ENCODE measurements at regions not wholly inside any gene's neighbourhood (a gene's known extent, or its start where the extent isn't known, plus 50 kb on each side); places are given as distances from the start of the nearest gene placed in this dataset.

GRCh38 chr6:121581327-121581726 lies 145.9 kb downstream of the GJA1 start:
- no peak overlapping the region for H3K4me3 ChIP-seq
- CTCF ChIA-PET: no interaction called here
- no peak for FAIRE-seq
- no peak for TF ChIP-seq MAFK (IDR thresholded peaks at IDR 0.05; ENCODE audit: partially characterized antibody)
- no peak for TF ChIP-seq NFE2L2 (conservative IDR thresholded peaks at IDR 0.05; ENCODE audit: low read length)
- H3K27ac ChIP-seq: no peak overlapping the region
- 65% methylated on average over 2 of the region's 2 CpGs for WGBS (ENCODE audit: missing lambda C conversion rate)
- no peak for ATAC-seq
- H3K4me1 ChIP-seq: no peaks in the 10 kb centered on the region
- H3K4me2 ChIP-seq: no peak overlapping the region
- no peaks in the 10 kb centered on the region for H3K9me3 ChIP-seq
- POLR2A ChIA-PET: no interaction called here
- no peak for DNase-seq (ENCODE audit: low read depth in 1 of 2, low spot score in 1 of 2)

- Histone ChIP-seq H3K4me3 (no peak overlapping the region), H3K4me2 (no peak overlapping the region), H3K4me1 (no peaks in the 10 kb centered on the region), H3K27ac (no peak overlapping the region), H3K9me3 (no peaks in the 10 kb centered on the region)
- DNase-seq (ENCODE audit: low read depth in 1 of 2, low spot score in 1 of 2): no peak
- no peak for ATAC-seq
- ChIA-PET POLR2A (no interaction called here), CTCF (no interaction called here)
- WGBS (ENCODE audit: missing lambda C conversion rate): 96% methylated on average over 3 of the region's 3 CpGs
- TF ChIP-seq CBX2 (IDR thresholded peaks at IDR 0.05; ENCODE audit: borderline replicate concordance, low read depth) (no peak), CTCF (IDR thresholded peaks at IDR 0.05) (no peak), ZFP36 (IDR thresholded peaks at IDR 0.05; ENCODE audit: borderline replicate concordance, partially characterized antibody) (no peak), BHLHE40 (IDR thresholded peaks at IDR 0.05; ENCODE audit: low read depth, low read length) (no peak), TFCP2L1 (CRISPR knock-in tag; IDR thresholded peaks at IDR 0.05) (no peak), GATA3 (IDR thresholded peaks at IDR 0.05; ENCODE audit: borderline replicate concordance) (no peak), ESRRA (IDR thresholded peaks at IDR 0.05; ENCODE audit: borderline replicate concordance, low read length) (no peak), SREBF2 (IDR thresholded peaks at IDR 0.05) (no peak), MYC (IDR thresholded peaks at IDR 0.05; ENCODE audit: borderline replicate concordance, low read length) (no peak), ZC3H11A (IDR thresholded peaks at IDR 0.05) (no peak), EHF (CRISPR knock-in tag; IDR thresholded peaks at IDR 0.05) (no peak), HEYL (CRISPR knock-in tag; IDR thresholded peaks at IDR 0.05) (no peak)
- TF ChIP-seq, protein P1, sequence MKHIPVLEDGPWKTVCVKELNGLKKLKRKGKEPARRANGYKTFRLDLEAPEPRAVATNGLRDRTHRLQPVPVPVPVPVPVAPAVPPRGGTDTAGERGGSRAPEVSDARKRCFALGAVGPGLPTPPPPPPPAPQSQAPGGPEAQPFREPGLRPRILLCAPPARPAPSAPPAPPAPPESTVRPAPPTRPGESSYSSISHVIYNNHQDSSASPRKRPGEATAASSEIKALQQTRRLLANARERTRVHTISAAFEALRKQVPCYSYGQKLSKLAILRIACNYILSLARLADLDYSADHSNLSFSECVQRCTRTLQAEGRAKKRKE (CRISPR knock-in tag; IDR thresholded peaks at IDR 0.05; ENCODE audit: low read depth): no peak
- TF ChIP-seq, protein P2, sequence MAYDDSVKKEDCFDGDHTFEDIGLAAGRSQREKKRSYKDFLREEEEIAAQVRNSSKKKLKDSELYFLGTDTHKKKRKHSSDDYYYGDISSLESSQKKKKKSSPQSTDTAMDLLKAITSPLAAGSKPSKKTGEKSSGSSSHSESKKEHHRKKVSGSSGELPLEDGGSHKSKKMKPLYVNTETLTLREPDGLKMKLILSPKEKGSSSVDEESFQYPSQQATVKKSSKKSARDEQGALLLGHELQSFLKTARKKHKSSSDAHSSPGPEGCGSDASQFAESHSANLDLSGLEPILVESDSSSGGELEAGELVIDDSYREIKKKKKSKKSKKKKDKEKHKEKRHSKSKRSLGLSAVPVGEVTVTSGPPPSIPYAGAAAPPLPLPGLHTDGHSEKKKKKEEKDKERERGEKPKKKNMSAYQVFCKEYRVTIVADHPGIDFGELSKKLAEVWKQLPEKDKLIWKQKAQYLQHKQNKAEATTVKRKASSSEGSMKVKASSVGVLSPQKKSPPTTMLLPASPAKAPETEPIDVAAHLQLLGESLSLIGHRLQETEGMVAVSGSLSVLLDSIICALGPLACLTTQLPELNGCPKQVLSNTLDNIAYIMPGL (CRISPR knock-in tag; IDR thresholded peaks at IDR 0.05; ENCODE audit: borderline replicate concordance): no peak
- FAIRE-seq: no peak
These were observed 146.8 kb downstream of the GJA1 start for GRCh38 chr6:121582262-121582661.

DNA sequence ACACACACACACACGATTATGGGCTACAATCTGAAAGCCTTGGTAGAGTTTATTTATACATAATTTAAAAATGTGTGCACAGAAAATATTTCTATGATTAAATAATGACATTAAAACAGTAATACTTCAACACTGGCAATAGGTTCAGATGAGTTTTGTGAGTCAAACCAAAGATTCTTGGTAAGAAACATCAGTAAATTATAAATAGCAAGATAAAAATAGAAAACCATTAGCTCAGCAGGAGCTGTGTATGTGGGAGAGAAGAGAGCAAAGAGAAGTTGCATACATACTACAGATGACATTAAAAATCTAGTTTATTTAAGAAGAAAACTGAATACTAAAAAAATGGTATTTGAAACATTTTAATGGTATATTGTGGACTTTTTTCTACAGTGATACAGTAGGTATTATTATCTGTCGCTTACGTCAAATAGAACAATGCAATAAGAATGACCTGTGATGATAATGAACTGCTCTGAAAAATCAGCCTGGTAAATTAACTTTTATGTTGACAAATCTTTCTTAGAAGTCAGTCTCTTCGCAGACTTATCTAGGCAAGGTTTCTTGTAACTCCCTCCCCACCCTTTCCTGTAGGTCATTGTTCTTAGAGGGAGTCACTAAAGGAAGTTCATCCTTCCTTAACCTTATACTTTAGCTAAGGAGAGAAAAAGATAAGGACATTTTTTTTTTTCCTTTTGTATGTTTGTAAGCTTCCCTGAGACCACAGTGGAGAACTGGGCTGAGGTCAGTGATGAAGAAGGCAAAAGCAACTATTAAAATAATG lies 149.3 kb downstream of the GJA1 start:
- TF ChIP-seq FOXS1 (CRISPR knock-in tag; IDR thresholded peaks at IDR 0.05): no peak
- no peak for TF ChIP-seq FOSL2 (IDR thresholded peaks at IDR 0.05)
- no peak for TF ChIP-seq FOSL2 (CRISPR knock-in tag; IDR thresholded peaks at IDR 0.05)
- TF ChIP-seq CEBPB (IDR thresholded peaks at IDR 0.05): no peak
- TF ChIP-seq ZFP36 (IDR thresholded peaks at IDR 0.05; ENCODE audit: borderline replicate concordance, partially characterized antibody): no peak
- no peak for TF ChIP-seq TFCP2L1 (CRISPR knock-in tag; IDR thresholded peaks at IDR 0.05)
- no peak for TF ChIP-seq KDM1A (IDR thresholded peaks at IDR 0.05; ENCODE audit: low read depth)
- TF ChIP-seq, protein P3, sequence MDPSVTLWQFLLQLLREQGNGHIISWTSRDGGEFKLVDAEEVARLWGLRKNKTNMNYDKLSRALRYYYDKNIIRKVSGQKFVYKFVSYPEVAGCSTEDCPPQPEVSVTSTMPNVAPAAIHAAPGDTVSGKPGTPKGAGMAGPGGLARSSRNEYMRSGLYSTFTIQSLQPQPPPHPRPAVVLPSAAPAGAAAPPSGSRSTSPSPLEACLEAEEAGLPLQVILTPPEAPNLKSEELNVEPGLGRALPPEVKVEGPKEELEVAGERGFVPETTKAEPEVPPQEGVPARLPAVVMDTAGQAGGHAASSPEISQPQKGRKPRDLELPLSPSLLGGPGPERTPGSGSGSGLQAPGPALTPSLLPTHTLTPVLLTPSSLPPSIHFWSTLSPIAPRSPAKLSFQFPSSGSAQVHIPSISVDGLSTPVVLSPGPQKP (IDR thresholded peaks at IDR 0.05; ENCODE audit: low read depth, low read length): no peak
- TF ChIP-seq EP300 (IDR thresholded peaks at IDR 0.05): no peak
- no peak for TF ChIP-seq ZSCAN20 (CRISPR knock-in tag; IDR thresholded peaks at IDR 0.05)
- TF ChIP-seq PHF8 (IDR thresholded peaks at IDR 0.05; ENCODE audit: borderline replicate concordance, low read depth): no peak
- TF ChIP-seq NPAS2 (CRISPR knock-in tag; IDR thresholded peaks at IDR 0.05; ENCODE audit: borderline replicate concordance): no peak
- TF ChIP-seq POLR2A (IDR thresholded peaks at IDR 0.05; ENCODE audit: low read length): no peak
- TF ChIP-seq NR3C1 (IDR thresholded peaks at IDR 0.05): no peak
- TF ChIP-seq, protein P4, sequence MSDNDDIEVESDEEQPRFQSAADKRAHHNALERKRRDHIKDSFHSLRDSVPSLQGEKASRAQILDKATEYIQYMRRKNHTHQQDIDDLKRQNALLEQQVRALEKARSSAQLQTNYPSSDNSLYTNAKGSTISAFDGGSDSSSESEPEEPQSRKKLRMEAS (IDR thresholded peaks at IDR 0.05): no peak
- TF ChIP-seq NFE2L2 (conservative IDR thresholded peaks at IDR 0.05; ENCODE audit: low read length): no peak
- TF ChIP-seq BHLHE40 (IDR thresholded peaks at IDR 0.05; ENCODE audit: low read depth, low read length): no peak
- H3K4me3 ChIP-seq: no peak overlapping the region
- ATAC-seq (no peak), FAIRE-seq (no peak), DNase-seq (ENCODE audit: low read depth in 1 of 2, low spot score in 1 of 2) (no peak)
- H3K4me2 ChIP-seq: no peak overlapping the region
- no peak overlapping the region for H3K27ac ChIP-seq
- ChIA-PET CTCF (no interaction called here), POLR2A (no interaction called here)
- 71% methylated on average over 4 of the region's 4 CpGs for WGBS (ENCODE audit: missing lambda C conversion rate)
- H3K4me1 ChIP-seq: no peaks in the 10 kb centered on the region
- H3K9me3 ChIP-seq: no peaks in the 10 kb centered on the region

Measured in A549 (cell line).